GM21786 (cell line): ENCODE measurements at regions not wholly inside any gene's neighbourhood (a gene's known extent, or its start where the extent isn't known, plus 50 kb on each side); places are given as distances from the start of the nearest gene placed in this dataset.
"Not testable (repeated sequence)": the region's sequence is repeated elsewhere in the genome, so short reads cannot be mapped to it uniquely, and the experiment has no call there.

ENCODE experiments used
- ATAC-seq: cut with Tn5 transposase; IDR thresholded peaks from one replicate; pipeline ENCODE4 v1.9.1; 2021; ENCODE audit not compliant: unreplicated experiment

- ATAC-seq, result no peak
These were observed 473.1 kb upstream of the GRAMD2B start for GRCh38 chr5:125950012-125950615.

- ATAC-seq, result peak; percentile 99
These were observed 462.1 kb upstream of the GRAMD2B start for GRCh38 chr5:125961150-125961549.

- no peak for ATAC-seq
These were observed 457.6 kb upstream of the GRAMD2B start for GRCh38 chr5:125965577-125965976.

GRCh38 chr5:125967576-125967975 is 455.6 kb upstream of the GRAMD2B start:
- ATAC-seq, result no peak

GRCh38 chr5:125969011-125969813 is 454.0 kb upstream of the GRAMD2B start:
- no peak for ATAC-seq

- no peak for ATAC-seq
These were observed 453.4 kb upstream of the GRAMD2B start for GRCh38 chr5:125969814-125970171.

- ATAC-seq, result no peak
These were observed 452.4 kb upstream of the GRAMD2B start for GRCh38 chr5:125970631-125971307.

GRCh38 chr5:125972706-125973105 is 450.5 kb upstream of the GRAMD2B start:
- ATAC-seq, result no peak

- no peak for ATAC-seq
These were observed 448.5 kb upstream of the GRAMD2B start for GRCh38 chr5:125974679-125975078.

GRCh38 chr5:125976421-125977000 is 446.7 kb upstream of the GRAMD2B start:
- ATAC-seq, result no peak

- no peak for ATAC-seq
These were observed 445.2 kb upstream of the GRAMD2B start for GRCh38 chr5:125978015-125978414.

GRCh38 chr5:125979636-125980035 is 443.6 kb upstream of the GRAMD2B start:
- ATAC-seq, result no peak

GRCh38 chr5:125981016-125981415 is 442.2 kb upstream of the GRAMD2B start:
- ATAC-seq, result no peak

- no peak for ATAC-seq
These were observed 435.4 kb upstream of the GRAMD2B start for GRCh38 chr5:125987677-125988255.

- no peak for ATAC-seq
These were observed 431.2 kb upstream of the GRAMD2B start for GRCh38 chr5:125992050-125992449.

GRCh38 chr5:125999271-126000030 is 423.8 kb upstream of the GRAMD2B start:
- ATAC-seq, result not testable (repeated sequence)

- ATAC-seq, result no peak
These were observed 422.7 kb upstream of the GRAMD2B start for GRCh38 chr5:126000507-126000906.

GRCh38 chr5:126002222-126002897 is 420.8 kb upstream of the GRAMD2B start:
- ATAC-seq, result no peak

GRCh38 chr5:126003309-126003708 is 419.9 kb upstream of the GRAMD2B start:
- no peak for ATAC-seq

GRCh38 chr5:126004636-126005035 is 418.6 kb upstream of the GRAMD2B start:
- ATAC-seq, result no peak
